ENCODE measurements at regions not wholly inside any gene's neighbourhood (a gene's known extent, or its start where the extent isn't known, plus 50 kb on each side); places are given as distances from the start of the nearest gene placed in this dataset.

DNA sequence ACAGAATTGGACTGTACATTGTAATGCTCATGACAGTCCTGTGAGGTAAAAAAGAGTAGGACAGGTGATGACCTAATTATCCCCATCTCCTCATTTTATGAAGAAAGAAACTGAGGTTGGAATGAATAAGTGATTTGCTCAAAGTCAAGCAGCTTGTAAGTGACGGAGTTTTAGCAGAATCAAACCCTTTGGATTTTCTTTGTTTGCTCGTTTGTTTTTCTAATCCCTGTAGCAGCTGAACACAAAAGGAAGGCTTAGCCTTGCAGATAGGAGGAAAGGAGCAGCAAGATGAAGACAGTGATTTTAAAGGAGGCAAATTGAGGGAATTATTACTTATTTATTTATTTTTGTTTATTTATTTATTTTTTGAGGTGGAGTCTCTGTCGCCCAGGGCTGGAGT lies 528.4 kb upstream of the AMOT start (continued):
- TF ChIP-seq, protein P1, sequence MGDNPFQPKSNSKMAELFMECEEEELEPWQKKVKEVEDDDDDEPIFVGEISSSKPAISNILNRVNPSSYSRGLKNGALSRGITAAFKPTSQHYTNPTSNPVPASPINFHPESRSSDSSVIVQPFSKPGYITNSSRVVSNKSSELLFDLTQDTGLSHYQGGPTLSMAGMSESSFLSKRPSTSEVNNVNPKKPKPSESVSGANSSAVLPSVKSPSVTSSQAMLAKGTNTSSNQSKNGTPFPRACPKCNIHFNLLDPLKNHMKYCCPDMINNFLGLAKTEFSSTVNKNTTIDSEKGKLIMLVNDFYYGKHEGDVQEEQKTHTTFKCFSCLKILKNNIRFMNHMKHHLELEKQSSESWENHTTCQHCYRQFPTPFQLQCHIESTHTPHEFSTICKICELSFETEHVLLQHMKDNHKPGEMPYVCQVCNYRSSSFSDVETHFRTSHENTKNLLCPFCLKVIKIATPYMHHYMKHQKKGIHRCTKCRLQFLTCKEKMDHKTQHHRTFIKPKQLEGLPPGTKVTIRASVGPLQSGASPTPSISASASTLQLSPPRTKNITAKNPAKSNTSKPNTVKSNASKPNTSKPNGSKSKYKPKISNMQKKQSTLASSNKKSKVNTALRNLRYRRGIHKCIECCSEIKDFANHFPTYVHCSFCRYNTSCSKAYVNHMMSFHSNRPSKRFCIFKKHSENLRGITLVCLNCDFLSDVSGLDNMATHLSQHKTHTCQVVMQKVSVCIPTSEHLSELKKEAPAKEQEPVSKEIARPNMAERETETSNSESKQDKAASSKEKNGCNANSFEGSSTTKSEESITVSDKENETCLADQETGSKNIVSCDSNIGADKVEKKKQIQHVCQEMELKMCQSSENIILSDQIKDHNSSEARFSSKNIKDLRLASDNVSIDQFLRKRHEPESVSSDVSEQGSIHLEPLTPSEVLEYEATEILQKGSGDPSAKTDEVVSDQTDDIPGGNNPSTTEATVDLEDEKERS (tag by site-specific recombination; IDR thresholded peaks at IDR 0.05) = no peak
- TF ChIP-seq, protein P2, sequence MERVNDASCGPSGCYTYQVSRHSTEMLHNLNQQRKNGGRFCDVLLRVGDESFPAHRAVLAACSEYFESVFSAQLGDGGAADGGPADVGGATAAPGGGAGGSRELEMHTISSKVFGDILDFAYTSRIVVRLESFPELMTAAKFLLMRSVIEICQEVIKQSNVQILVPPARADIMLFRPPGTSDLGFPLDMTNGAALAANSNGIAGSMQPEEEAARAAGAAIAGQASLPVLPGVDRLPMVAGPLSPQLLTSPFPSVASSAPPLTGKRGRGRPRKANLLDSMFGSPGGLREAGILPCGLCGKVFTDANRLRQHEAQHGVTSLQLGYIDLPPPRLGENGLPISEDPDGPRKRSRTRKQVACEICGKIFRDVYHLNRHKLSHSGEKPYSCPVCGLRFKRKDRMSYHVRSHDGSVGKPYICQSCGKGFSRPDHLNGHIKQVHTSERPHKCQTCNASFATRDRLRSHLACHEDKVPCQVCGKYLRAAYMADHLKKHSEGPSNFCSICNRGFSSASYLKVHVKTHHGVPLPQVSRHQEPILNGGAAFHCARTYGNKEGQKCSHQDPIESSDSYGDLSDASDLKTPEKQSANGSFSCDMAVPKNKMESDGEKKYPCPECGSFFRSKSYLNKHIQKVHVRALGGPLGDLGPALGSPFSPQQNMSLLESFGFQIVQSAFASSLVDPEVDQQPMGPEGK (tag by site-specific recombination; IDR thresholded peaks at IDR 0.05) = no peak
- TF ChIP-seq ZIC2 (tag by site-specific recombination; IDR thresholded peaks at IDR 0.05) = no peak
- TF ChIP-seq, protein P3, sequence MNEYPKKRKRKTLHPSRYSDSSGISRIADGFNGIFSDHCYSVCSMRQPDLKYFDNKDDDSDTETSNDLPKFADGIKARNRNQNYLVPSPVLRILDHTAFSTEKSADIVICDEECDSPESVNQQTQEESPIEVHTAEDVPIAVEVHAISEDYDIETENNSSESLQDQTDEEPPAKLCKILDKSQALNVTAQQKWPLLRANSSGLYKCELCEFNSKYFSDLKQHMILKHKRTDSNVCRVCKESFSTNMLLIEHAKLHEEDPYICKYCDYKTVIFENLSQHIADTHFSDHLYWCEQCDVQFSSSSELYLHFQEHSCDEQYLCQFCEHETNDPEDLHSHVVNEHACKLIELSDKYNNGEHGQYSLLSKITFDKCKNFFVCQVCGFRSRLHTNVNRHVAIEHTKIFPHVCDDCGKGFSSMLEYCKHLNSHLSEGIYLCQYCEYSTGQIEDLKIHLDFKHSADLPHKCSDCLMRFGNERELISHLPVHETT (tag by site-specific recombination; IDR thresholded peaks at IDR 0.05) = no peak
- TF ChIP-seq ZNF510 (tag by site-specific recombination; IDR thresholded peaks at IDR 0.05; ENCODE audit: insufficient replicate concordance) = no peak
- no peak for TF ChIP-seq ZNF16 (tag by site-specific recombination; IDR thresholded peaks at IDR 0.05; ENCODE audit: low read depth)

DNA sequence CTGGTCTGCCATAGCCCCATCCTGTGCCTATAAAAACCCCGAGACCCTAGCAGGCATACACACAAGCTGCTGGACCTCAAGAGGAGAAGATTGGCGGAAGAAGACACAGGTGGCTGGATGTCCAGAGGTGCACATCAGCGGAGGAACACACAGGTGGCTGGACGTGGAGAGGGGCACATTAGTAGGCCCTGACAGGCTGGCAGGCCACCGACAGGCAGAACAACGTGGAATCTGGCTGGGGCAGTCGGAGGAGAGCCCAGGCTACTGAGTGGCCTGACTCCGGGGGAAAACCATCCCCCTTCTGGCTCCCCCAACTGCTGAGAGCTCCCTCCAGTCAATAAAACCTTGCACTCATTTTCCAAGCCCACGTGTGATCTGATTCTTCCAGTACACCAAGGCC lies 512.5 kb upstream of the AMOT start:
- POLR2A ChIA-PET = no interaction called here
- Histone ChIP-seq H3K4me3 (ENCODE audit: low read depth, low read length) (no peak overlapping the region), H3K27ac (ENCODE audit: extremely low read depth, low read depth, low read length) (no peak overlapping the region)

GRCh38 chrX:113330416-113330815 lies 489.8 kb upstream of the AMOT start:
- ChIA-PET CTCF (no interaction called here), POLR2A (no interaction called here)
- no peak overlapping the region for H3K4me3 ChIP-seq (ENCODE audit: low read depth, low read length)
- no peaks in the 10 kb centered on the region for H3K36me3 ChIP-seq (ENCODE audit: control insufficient read depth in 2 of 2, insufficient read depth in 1 of 2, low read length in 2 of 2)
- H3K27ac ChIP-seq (ENCODE audit: extremely low read depth, low read depth, low read length) = no peak overlapping the region
- TF ChIP-seq ZNF426 (tag by site-specific recombination; IDR thresholded peaks at IDR 0.05) (no peak), ZNF239 (tag by site-specific recombination; IDR thresholded peaks at IDR 0.05) (no peak), ZNF777 (tag by site-specific recombination; IDR thresholded peaks at IDR 0.05; ENCODE audit: borderline replicate concordance) (no peak), ZBTB20 (tag by site-specific recombination; IDR thresholded peaks at IDR 0.05) (no peak), ZNF433 (tag by site-specific recombination; IDR thresholded peaks at IDR 0.05; ENCODE audit: low read depth) (no peak), ZFHX2 (tag by site-specific recombination; conservative IDR thresholded peaks at IDR 0.05) (no peak), ZNF132 (tag by site-specific recombination; IDR thresholded peaks at IDR 0.05; ENCODE audit: borderline replicate concordance) (no peak), ZNF555 (tag by site-specific recombination; conservative IDR thresholded peaks at IDR 0.05) (no peak), ZBTB6 (tag by site-specific recombination; IDR thresholded peaks at IDR 0.05) (no peak), ZNF76 (tag by site-specific recombination; IDR thresholded peaks at IDR 0.05; ENCODE audit: borderline replicate concordance, low read depth) (no peak)
- no peaks in the 10 kb centered on the region for H3K9me3 ChIP-seq (ENCODE audit: control insufficient read depth, insufficient read depth, low read depth, low read length)
- no peaks in the 10 kb centered on the region for H3K4me1 ChIP-seq (ENCODE audit: control insufficient read depth, insufficient read depth, low read length)

More for the DNA sequence above, 512.5 kb upstream of the AMOT start:
- H3K4me1 ChIP-seq (ENCODE audit: control insufficient read depth, insufficient read depth, low read length) = no peaks in the 10 kb centered on the region
- TF ChIP-seq ZNF560 (tag by site-specific recombination; IDR thresholded peaks at IDR 0.05; ENCODE audit: borderline replicate concordance) (no peak), ZNF792 (tag by site-specific recombination; IDR thresholded peaks at IDR 0.05) (no peak), ZBTB1 (tag by site-specific recombination; IDR thresholded peaks at IDR 0.05) (no peak), ZNF404 (tag by site-specific recombination; IDR thresholded peaks at IDR 0.05) (no peak), ZNF335 (tag by site-specific recombination; conservative IDR thresholded peaks at IDR 0.05) (no peak), ZNF837 (tag by site-specific recombination; IDR thresholded peaks at IDR 0.05) (no peak), ZSCAN23 (tag by site-specific recombination; IDR thresholded peaks at IDR 0.05) (no peak), ZNF133 (tag by site-specific recombination; IDR thresholded peaks at IDR 0.05) (no peak), ZNF174 (tag by site-specific recombination; IDR thresholded peaks at IDR 0.05) (no peak), ZNF544 (tag by site-specific recombination; IDR thresholded peaks at IDR 0.05) (no peak), REPIN1 (tag by site-specific recombination; IDR thresholded peaks at IDR 0.05; ENCODE audit: low read depth) (no peak), ZSCAN16 (tag by site-specific recombination; IDR thresholded peaks at IDR 0.05) (no peak), GLI2 (tag by site-specific recombination; IDR thresholded peaks at IDR 0.05; ENCODE audit: borderline replicate concordance, low read depth) (no peak)
- no peaks in the 10 kb centered on the region for H3K9me3 ChIP-seq (ENCODE audit: control insufficient read depth, insufficient read depth, low read depth, low read length)
- CTCF ChIA-PET = no interaction called here
- no peaks in the 10 kb centered on the region for H3K36me3 ChIP-seq (ENCODE audit: control insufficient read depth in 2 of 2, insufficient read depth in 1 of 2, low read length in 2 of 2)

Measured in HEK293 (cell line).